Keratinocyte (primary cell): ENCODE measurements at regions not wholly inside any gene's neighbourhood (a gene's known extent, or its start where the extent isn't known, plus 50 kb on each side); places are given as distances from the start of the nearest gene placed in this dataset.

Experiments used
- CTCF ChIP-seq, 3 experiments: IDR thresholded peaks in 1 of 3; conservative IDR thresholded peaks in 1 of 3; optimal IDR thresholded peaks in 1 of 3; 2 replicates in 2 of 3; 3 replicates in 1 of 3; pipeline versions ENCODE3 to v1.5.1; 2011; ENCODE audit warnings: low read length in 3 of 3, mild to moderate bottlenecking in 3 of 3, moderate library complexity in 2 of 3, control low read depth in 1 of 3, inconsistent platforms in 1 of 3; ENCODE audit not compliant: insufficient read depth in 2 of 3; ENCODE audit errors: extremely low read depth in 1 of 3
- EZH2 ChIP-seq: IDR thresholded peaks from one replicate; pipeline ENCODE4 v1.6.1; 2012; ENCODE audit warnings: inconsistent platforms, mild to moderate bottlenecking, low read length, moderate library complexity

DNA sequence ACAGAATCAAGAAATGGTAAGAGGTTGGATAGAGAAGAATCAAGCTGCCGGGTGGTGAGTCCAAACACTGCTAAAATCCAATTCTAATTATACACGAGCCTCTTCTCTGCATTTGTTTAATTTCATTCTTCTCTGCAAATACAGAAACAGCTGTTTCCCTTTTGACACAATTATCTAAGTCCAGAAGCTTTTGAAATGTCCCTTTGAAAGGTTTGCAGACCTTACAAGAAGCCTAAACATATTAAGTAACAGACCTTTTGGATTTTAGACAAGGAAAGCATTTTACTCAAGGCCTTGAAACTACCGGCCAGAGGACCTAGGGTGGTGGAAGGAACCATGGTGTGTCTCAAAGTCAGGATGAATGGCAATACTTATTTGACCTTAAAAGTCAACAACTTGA is 403.8 kb upstream of the ADAMTS9 start:
- no peak for TF ChIP-seq CTCF (optimal IDR thresholded peaks at IDR 0.05 in 1 of 3, IDR thresholded peaks at IDR 0.05 in 1 of 3, conservative IDR thresholded peaks at IDR 0.05 in 1 of 3; ENCODE audit: extremely low read depth in 1 of 3, insufficient read depth in 2 of 3, low read length in 3 of 3)
- no peak for TF ChIP-seq EZH2
